ENCODE measurements at regions not wholly inside any gene's neighbourhood (a gene's known extent, or its start where the extent isn't known, plus 50 kb on each side); places are given as distances from the start of the nearest gene placed in this dataset.

GRCh38 chr18:55906536-55906935, 318.5 kb upstream of the TCF4 start:
- Histone ChIP-seq H3K9me3 (replicated peaks; ENCODE audit: insufficient read depth, low read length) (no peaks in the 10 kb centered on the region), H3K4me3 (ENCODE audit: low read length) (no peak overlapping the region), H3K27ac (ENCODE audit: low read length) (no peak overlapping the region), H3F3A (ENCODE audit: insufficient read depth, low read length) (no peaks in the 10 kb centered on the region), H2AFZ (ENCODE audit: low read length) (no peak overlapping the region), H3K4me1 (ENCODE audit: low read length) (no peaks in the 10 kb centered on the region), H4K20me1 (ENCODE audit: insufficient read depth, low read length) (no peaks in the 10 kb centered on the region), H3K9me2 (replicated peaks; ENCODE audit: insufficient read depth, low read length) (no peaks in the 10 kb centered on the region), H3K36me3 (replicated peaks; ENCODE audit: insufficient read depth, low read length) (no peaks in the 10 kb centered on the region), H3K79me2 (ENCODE audit: low read length) (no peaks in the 10 kb centered on the region), H3K9ac (ENCODE audit: low read length) (no peak overlapping the region), H3K27me3 (replicated peaks; ENCODE audit: insufficient read depth, low read length) (no peaks in the 10 kb centered on the region), H3K4me2 (ENCODE audit: low read depth, low read length) (no peak overlapping the region)
- DNase-seq = no peak
- no peak for TF ChIP-seq EZH2phosphoT487 (IDR thresholded peaks at IDR 0.05; ENCODE audit: low read length)
- TF ChIP-seq EZH2 (optimal IDR thresholded peaks at IDR 0.05; ENCODE audit: low read depth, low read length) = no peak
- TF ChIP-seq CTCF (IDR thresholded peaks at IDR 0.05; ENCODE audit: low read length) = no peak

DNA sequence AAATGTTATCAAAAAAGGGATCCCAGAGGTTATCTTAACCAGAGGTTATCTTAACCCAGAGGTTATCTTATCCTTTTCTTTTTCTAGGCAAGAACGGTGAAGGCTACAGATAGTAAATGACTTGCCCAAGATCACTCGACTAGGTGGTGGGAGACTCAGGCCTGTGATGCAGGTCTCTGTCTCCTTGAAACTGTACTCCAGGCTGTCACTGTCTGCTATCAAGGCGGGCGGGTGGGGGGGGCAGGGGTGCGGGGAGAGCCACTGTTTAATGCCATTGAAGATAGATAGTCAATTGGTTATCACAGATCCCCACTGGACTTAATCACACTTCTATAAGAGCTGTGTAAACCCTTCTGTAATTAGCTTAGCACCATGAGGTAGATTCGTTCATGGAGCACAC, 315.9 kb upstream of the TCF4 start:
- no peak overlapping the region for H3K9ac ChIP-seq (ENCODE audit: low read length)

DNA sequence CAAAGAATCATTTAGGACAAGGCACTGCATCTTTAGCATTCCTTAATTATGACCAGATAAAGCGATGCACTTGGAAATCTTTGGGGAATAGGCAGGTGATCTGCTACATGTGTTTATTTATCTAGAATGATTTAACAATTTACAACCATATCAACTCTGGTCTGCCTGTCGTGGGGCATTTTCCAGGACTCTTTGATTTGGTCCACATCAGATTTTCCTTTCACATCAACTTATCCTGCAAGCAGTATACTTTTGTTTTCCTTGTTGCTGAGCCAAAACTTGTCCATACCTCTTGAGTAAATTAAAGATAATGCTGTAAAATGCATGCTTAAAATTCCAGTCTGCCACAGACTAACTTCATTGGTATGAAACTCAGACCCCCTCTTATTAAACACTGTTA, 312.4 kb upstream of the TCF4 start:
- no peaks in the 10 kb centered on the region for H3K9me2 ChIP-seq (replicated peaks; ENCODE audit: insufficient read depth, low read length)
- TF ChIP-seq CTCF (IDR thresholded peaks at IDR 0.05; ENCODE audit: low read length) (no peak), EZH2phosphoT487 (IDR thresholded peaks at IDR 0.05; ENCODE audit: low read length) (no peak), EZH2 (optimal IDR thresholded peaks at IDR 0.05; ENCODE audit: low read depth, low read length) (no peak)
- no peak for DNase-seq
- no peak overlapping the region for H3K4me3 ChIP-seq (ENCODE audit: low read length)
- H3K9ac ChIP-seq (ENCODE audit: low read length) = no peak overlapping the region
- H3K79me2 ChIP-seq (ENCODE audit: low read length) = no peaks in the 10 kb centered on the region
- H3F3A ChIP-seq (ENCODE audit: insufficient read depth, low read length) = no peaks in the 10 kb centered on the region
- no peaks in the 10 kb centered on the region for H3K9me3 ChIP-seq (replicated peaks; ENCODE audit: insufficient read depth, low read length)
- H3K27ac ChIP-seq (ENCODE audit: low read length) = no peak overlapping the region
- H2AFZ ChIP-seq (ENCODE audit: low read length) = no peak overlapping the region
- H3K4me1 ChIP-seq (ENCODE audit: low read length) = no peaks in the 10 kb centered on the region
- no peaks in the 10 kb centered on the region for H4K20me1 ChIP-seq (ENCODE audit: insufficient read depth, low read length)
- no peak overlapping the region for H3K4me2 ChIP-seq (ENCODE audit: low read depth, low read length)
- no peaks in the 10 kb centered on the region for H3K27me3 ChIP-seq (replicated peaks; ENCODE audit: insufficient read depth, low read length)
- no peaks in the 10 kb centered on the region for H3K36me3 ChIP-seq (replicated peaks; ENCODE audit: insufficient read depth, low read length)

More for the DNA sequence above, 315.9 kb upstream of the TCF4 start:
- Histone ChIP-seq H3K79me2 (ENCODE audit: low read length) (no peaks in the 10 kb centered on the region), H3K4me1 (ENCODE audit: low read length) (no peaks in the 10 kb centered on the region), H2AFZ (ENCODE audit: low read length) (no peak overlapping the region), H3K4me2 (ENCODE audit: low read depth, low read length) (no peak overlapping the region), H4K20me1 (ENCODE audit: insufficient read depth, low read length) (no peaks in the 10 kb centered on the region), H3F3A (ENCODE audit: insufficient read depth, low read length) (no peaks in the 10 kb centered on the region), H3K27ac (ENCODE audit: low read length) (no peak overlapping the region), H3K9me2 (replicated peaks; ENCODE audit: insufficient read depth, low read length) (no peaks in the 10 kb centered on the region), H3K4me3 (ENCODE audit: low read length) (no peak overlapping the region), H3K27me3 (replicated peaks; ENCODE audit: insufficient read depth, low read length) (no peaks in the 10 kb centered on the region), H3K36me3 (replicated peaks; ENCODE audit: insufficient read depth, low read length) (no peaks in the 10 kb centered on the region), H3K9me3 (replicated peaks; ENCODE audit: insufficient read depth, low read length) (no peaks in the 10 kb centered on the region)
- DNase-seq = no peak
- no peak for TF ChIP-seq EZH2 (optimal IDR thresholded peaks at IDR 0.05; ENCODE audit: low read depth, low read length)
- TF ChIP-seq EZH2phosphoT487 (IDR thresholded peaks at IDR 0.05; ENCODE audit: low read length) = no peak
- no peak for TF ChIP-seq CTCF (IDR thresholded peaks at IDR 0.05; ENCODE audit: low read length)

Measured in MM.1S (cell line).